GM21786 (cell line): ENCODE measurements at regions not wholly inside any gene's neighbourhood (a gene's known extent, or its start where the extent isn't known, plus 50 kb on each side); places are given as distances from the start of the nearest gene placed in this dataset.
"Not testable (repeated sequence)": the region's sequence is repeated elsewhere in the genome, so short reads cannot be mapped to it uniquely, and the experiment has no call there.

ENCODE experiments used
- ATAC-seq: cut with Tn5 transposase; IDR thresholded peaks from one replicate; pipeline ENCODE4 v1.9.1; 2021; ENCODE audit not compliant: unreplicated experiment

- no peak for ATAC-seq
Measured at GRCh38 chr10:108327706-108328105, 1163.2 kb upstream of the SORCS1 start.

DNA sequence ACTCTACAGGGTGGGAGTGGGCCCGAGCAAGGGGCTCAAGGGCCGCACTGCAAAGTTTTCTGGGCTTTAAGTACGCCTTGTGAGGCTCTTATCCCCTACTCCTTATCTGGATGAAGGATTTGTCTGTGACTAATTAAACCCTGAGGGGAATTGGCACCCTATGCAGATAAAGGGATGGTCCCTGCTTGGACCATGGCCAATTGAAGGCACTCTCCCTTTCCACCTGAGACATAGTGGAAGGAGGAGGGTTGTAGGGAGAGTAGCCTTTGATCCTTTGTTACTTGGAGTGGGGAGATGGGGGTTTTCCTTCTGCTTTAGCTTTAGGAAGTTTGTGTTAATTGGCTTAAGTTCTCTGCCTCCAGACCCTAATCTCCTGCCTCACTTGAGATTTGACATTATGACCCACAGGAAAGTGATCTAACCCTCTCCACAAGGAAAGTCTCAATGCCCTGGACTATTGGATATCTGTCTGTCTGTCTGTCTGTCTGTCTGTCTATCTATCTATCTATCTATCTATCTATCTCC lies 1158.8 kb upstream of the SORCS1 start:
- no peak for ATAC-seq

GRCh38 chr10:108319434-108320222 lies 1155.1 kb upstream of the SORCS1 start:
- ATAC-seq, result no peak

GRCh38 chr10:108315636-108316035 lies 1151.1 kb upstream of the SORCS1 start:
- ATAC-seq, result not testable (repeated sequence)

GRCh38 chr10:108307925-108308312 lies 1143.4 kb upstream of the SORCS1 start:
- ATAC-seq, result no peak

DNA sequence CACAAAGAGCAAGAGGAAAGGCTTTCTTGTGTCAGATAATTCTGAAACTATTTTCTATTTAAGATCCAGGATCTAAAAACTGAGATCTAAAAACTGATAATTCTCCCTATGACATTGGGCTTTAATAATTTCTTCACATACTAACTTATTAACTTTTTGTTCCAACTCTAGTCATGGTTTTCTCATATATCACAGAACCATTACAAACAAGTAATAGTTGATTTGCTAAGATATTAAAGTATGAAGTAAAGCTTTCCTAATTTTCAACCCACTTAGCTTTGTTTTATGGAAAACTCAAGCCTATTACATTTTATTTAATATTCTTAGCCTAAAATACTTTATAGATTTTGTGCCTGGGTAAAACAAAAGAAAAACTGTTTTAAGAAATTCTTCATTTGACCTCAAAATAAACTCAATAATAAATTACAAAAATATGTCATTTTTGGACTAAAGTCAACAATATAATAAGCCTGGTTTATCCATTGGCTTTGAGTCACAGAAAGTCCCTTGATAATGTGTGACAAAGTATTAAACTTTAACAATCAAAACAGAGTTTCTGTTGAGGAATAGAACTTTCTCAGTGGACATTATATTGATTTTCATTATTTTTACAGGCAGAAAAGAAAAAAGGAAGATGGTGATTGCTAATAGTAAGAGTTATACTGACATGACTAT lies 1142.9 kb upstream of the SORCS1 start:
- no peak for ATAC-seq

- no peak for ATAC-seq
Measured at GRCh38 chr10:108303149-108303548, 1138.6 kb upstream of the SORCS1 start.

DNA sequence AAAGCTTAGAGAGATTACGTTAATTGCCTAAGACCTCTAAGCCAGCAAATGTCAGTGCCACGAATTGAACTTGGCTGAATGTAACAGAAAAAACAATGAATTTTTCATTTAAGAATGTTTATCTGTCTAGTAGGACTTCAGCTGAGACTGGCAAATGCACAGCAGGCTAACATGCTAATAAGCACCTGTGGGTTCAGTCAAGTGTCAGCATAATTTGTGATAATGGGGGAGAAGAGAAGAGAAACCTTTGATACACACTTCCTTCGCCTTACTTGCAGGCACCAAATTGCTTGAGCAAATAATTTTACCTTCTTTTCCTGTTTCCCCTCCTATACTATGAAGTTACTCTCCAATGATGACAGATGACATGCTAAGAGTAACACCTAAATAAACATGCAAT lies 1136.5 kb upstream of the SORCS1 start:
- ATAC-seq, result no peak

- ATAC-seq, result no peak
Measured at GRCh38 chr10:108290823-108291222, 1126.3 kb upstream of the SORCS1 start.

GRCh38 chr10:108275895-108276685 lies 1111.6 kb upstream of the SORCS1 start:
- no peak for ATAC-seq

GRCh38 chr10:108260383-108260906 lies 1095.9 kb upstream of the SORCS1 start:
- ATAC-seq, result no peak

DNA sequence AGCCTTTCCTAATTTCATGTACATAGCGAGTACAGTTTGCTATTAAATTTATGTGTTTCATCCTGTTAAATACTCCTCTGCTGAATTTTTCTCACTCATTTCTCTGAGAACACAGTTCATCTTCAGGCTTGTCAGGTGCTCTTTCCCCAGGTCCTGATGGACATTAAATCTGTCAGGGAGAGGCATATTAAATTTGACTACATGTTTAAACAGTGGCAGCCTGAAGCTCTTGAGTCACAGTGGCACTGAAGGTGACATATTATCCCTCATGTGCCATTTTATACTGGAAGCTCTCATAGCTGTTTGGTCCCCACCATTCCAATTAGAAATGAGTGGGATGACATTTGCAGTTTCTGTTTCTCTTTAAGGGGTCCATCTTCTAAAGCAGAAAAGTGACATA lies 1089.6 kb upstream of the SORCS1 start:
- ATAC-seq, result no peak

DNA sequence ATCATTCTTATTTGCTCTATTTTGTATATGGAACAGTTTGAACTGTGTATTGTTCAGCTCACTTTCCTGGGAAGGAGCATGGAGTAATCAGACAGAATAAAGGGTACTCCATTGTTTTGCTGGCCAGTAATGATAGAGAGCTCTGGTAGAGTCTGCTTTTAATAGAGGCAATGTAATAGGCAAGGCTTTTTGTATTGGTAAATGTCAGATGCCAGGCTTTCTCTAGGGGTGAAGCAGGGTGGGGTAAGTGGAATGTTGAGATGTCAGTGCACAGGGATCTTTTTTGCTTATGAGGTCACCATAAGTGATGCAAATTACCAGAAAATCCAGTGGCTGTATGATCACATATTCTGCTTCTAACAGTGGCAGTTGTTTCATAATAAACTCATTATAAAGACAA lies 1088.3 kb upstream of the SORCS1 start:
- no peak for ATAC-seq

- no peak for ATAC-seq
Measured at GRCh38 chr10:108250936-108251620, 1086.6 kb upstream of the SORCS1 start.

DNA sequence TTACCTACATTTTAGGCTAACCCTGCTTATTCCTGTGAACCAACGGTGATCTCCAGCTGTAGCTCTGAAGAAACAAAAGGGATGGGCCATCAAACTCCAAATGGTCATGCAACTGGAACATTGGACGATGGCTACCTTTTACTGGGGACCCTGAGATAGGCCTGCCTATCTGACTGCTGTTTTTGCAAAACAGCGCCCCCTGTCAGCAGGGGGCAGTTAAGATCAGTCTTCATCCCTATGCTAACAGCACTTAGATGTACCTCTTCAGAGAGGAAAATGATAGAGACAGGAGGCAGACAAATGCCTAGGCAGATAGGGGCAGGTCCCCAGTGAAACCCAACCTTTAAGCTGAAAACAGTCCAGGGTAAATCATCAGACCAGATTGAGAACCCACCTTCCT lies 1085.4 kb upstream of the SORCS1 start:
- no peak for ATAC-seq

GRCh38 chr10:108244443-108245228 lies 1080.1 kb upstream of the SORCS1 start:
- no peak for ATAC-seq

GRCh38 chr10:108241166-108241565 lies 1076.7 kb upstream of the SORCS1 start:
- no peak for ATAC-seq

DNA sequence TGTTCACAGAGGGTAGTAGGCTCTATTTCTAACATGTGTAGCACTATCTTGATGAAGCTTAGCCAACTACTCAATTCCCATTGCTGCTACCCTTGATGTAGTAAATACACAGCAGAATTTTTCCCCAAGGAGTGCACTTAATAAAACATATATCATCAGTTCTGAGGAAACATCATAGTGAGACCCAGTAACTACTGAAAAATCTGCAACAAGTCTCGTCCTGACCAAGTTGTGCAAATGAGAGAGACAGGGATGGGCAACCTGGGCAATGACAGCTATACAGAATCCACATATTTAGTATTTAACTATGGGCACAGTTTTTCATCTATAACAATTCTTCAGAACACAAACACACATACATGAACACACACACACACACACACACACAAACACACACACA lies 1073.8 kb upstream of the SORCS1 start:
- no peak for ATAC-seq

- no peak for ATAC-seq
Measured at GRCh38 chr10:108230478-108231170, 1066.1 kb upstream of the SORCS1 start.
